Transverse colon (tissue), 4 donors: ENCODE measurements at regions not wholly inside any gene's neighbourhood (a gene's known extent, or its start where the extent isn't known, plus 50 kb on each side); places are given as distances from the start of the nearest gene placed in this dataset.

ENCODE experiments used
- DNase-seq: peaks from one replicate; pipeline ENCODE4 v3.0.0-alpha.2; 2019
- H3K27ac ChIP-seq, 4 donors: fragments of 200-600 bp; sonication (generic); 2 replicates each; pipeline ENCODE4 v1.5.1; 2016 to 2018; ENCODE audit warnings: inconsistent platforms in 4 of 4
- H3K27me3 ChIP-seq: fragments of 200-600 bp; sonication (generic); 2 replicates; pipeline ENCODE4 v1.5.1; 2017; ENCODE audit warnings: inconsistent platforms
- H3K36me3 ChIP-seq, 4 donors: fragments of 200-600 bp; sonication (generic); 2 replicates each; pipeline ENCODE4 v1.5.1; 2017 to 2019; ENCODE audit warnings: inconsistent platforms in 4 of 4
- H3K4me1 ChIP-seq, 4 donors: fragments of 200-600 bp; sonication (generic); 2 replicates each; pipeline ENCODE4 v1.5.1; 2017 to 2020; ENCODE audit warnings: inconsistent platforms in 4 of 4
- H3K4me3 ChIP-seq, 4 donors: fragments of 200-600 bp; sonication (generic); 1 replicate in 1 of 4; 2 replicates in 3 of 4; pipeline versions ENCODE4 v1.5.1 to v1.6.1; 2017 to 2019; ENCODE audit warnings: inconsistent platforms in 4 of 4
- H3K9me3 ChIP-seq, 2 donors: fragments of 200-600 bp; sonication (generic); 2 replicates each; pipeline ENCODE4 v1.5.1; 2017 to 2019; ENCODE audit warnings: inconsistent platforms in 2 of 2
- EP300 ChIP-seq: sonication (generic); formaldehyde crosslinking; IDR thresholded peaks from one replicate; pipeline ENCODE4 v1.6.1; 2017; ENCODE audit warnings: antibody characterized with exemption, low read depth
- POLR2A ChIP-seq: fragments of 450-650 bp; IDR thresholded peaks from one replicate; pipeline ENCODE4 v1.6.1; 2016; ENCODE audit warnings: antibody characterized with exemption, mild to moderate bottlenecking, moderate library complexity
- POLR2AphosphoS5 ChIP-seq, 3 donors: sonication (generic); formaldehyde crosslinking; IDR thresholded peaks; one replicate each; pipeline ENCODE4 v1.6.1; 2016; ENCODE audit warnings: antibody characterized with exemption in 3 of 3
- WGBS, 2 donors: methylation state at CpG; one replicate each; pipeline ENCODE4 v1.1.5; 2018; ENCODE audit warnings: low coverage in 1 of 2; 5-methylcytosine and 5-hydroxymethylcytosine counted together
- in situ Hi-C, 4 donors: fragments of 200-750 bp; cut with MboI; loops; one replicate each; pipeline versions ENCODE4 v1.15.0 to v1.15.1; 2017; ENCODE audit warnings: low sequenced_read_pairs in 3 of 4, low pct_ligation_motif_present in 1 of 4, low pct_unique_long_range_greater_than_20kb in 1 of 4
- intact Hi-C: fragments of 100-400 bp; cut with DNase I; formaldehyde crosslinking; loops from one replicate; pipeline ENCODE4 v1.15.1; 2023; ENCODE audit warnings: low total_unique reads
- TF ChIP-seq, protein P1 (sequence below), 5 experiments: fragments of 200-600 bp in 3 of 5; fragments of 450-650 bp in 2 of 5; sonication (generic) in 3 of 5; IDR thresholded peaks; 1 replicate in 2 of 5; 2 replicates in 3 of 5; pipeline ENCODE4 v1.5.1; 2016 to 2017; ENCODE audit warnings: antibody characterized with exemption in 5 of 5, inconsistent platforms in 3 of 5, mild to moderate bottlenecking in 2 of 5, moderate library complexity in 1 of 5

DNA sequence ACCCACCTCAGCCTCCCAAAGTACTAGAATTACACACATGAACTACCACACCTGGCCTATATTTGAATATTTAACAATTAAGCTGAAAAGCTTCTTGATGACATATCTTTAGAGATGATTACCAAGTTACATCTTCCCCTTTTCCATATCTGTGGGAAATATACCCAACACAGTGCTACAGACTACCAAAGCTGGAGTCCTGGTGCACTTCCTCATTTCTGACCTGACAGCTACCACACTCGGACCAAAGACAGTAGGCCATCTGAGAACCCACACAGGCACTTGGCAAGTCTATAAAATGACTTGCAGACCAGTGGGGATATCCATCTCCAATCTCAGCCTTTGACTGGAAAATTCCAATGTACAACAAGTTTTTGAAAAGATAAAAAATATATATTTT is 270.4 kb upstream of the KLF14 start:
- in situ Hi-C loops: loop anchor here in 1 of 4 donors (10.0 kb wide), 1 partner anchor 100 kb away; no protein-coding TSS in a partner anchor
- intact Hi-C loops: no loop called here
- Histone ChIP-seq H3K4me3 (no peak overlapping the region), H3K27ac (no peak overlapping the region), H3K27me3 (no peaks in the 10 kb centered on the region), H3K4me1 (peaks cover 16 to 72% (median 44%) of the 10 kb centered on the region in 4 donors), H3K36me3 (no peaks in the 10 kb centered on the region), H3K9me3 (peaks cover 0 to 4% of the 10 kb centered on the region in 2 donors)
- 0% methylated on average over 1 of the region's 1 CpG; no CpG with 5 or more reads in 1 of the 2 donors for WGBS, 2 donors
- DNase-seq: no peak
- no peak for TF ChIP-seq POLR2AphosphoS5 (IDR thresholded peaks at IDR 0.05)
- no peak for TF ChIP-seq EP300
- TF ChIP-seq, protein P1, sequence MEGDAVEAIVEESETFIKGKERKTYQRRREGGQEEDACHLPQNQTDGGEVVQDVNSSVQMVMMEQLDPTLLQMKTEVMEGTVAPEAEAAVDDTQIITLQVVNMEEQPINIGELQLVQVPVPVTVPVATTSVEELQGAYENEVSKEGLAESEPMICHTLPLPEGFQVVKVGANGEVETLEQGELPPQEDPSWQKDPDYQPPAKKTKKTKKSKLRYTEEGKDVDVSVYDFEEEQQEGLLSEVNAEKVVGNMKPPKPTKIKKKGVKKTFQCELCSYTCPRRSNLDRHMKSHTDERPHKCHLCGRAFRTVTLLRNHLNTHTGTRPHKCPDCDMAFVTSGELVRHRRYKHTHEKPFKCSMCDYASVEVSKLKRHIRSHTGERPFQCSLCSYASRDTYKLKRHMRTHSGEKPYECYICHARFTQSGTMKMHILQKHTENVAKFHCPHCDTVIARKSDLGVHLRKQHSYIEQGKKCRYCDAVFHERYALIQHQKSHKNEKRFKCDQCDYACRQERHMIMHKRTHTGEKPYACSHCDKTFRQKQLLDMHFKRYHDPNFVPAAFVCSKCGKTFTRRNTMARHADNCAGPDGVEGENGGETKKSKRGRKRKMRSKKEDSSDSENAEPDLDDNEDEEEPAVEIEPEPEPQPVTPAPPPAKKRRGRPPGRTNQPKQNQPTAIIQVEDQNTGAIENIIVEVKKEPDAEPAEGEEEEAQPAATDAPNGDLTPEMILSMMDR (IDR thresholded peaks at IDR 0.05): no peak
- TF ChIP-seq POLR2A: no peak

- TF ChIP-seq EP300: no peak
- peak in 2 of 3 donors; percentile 38 to 66 for TF ChIP-seq POLR2AphosphoS5 (IDR thresholded peaks at IDR 0.05)
- TF ChIP-seq, protein P1 (IDR thresholded peaks at IDR 0.05): peak; percentile 39 to 82 (median 60)
- no peak for TF ChIP-seq POLR2A
- Histone ChIP-seq H3K27me3 (no peaks in the 10 kb centered on the region), H3K4me1 (peaks cover 33 to 83% (median 47%) of the 10 kb centered on the region in 4 donors), H3K9me3 (peaks cover 0 to 2% of the 10 kb centered on the region in 2 donors), H3K27ac (peak overlapping the region; percentile 76 to 84 (median 82)), H3K4me3 (no peak overlapping the region), H3K36me3 (no peaks in the 10 kb centered on the region)
- peak; percentile 82 for DNase-seq
- in situ Hi-C loops: loop anchor here in 1 of 4 donors (10.0 kb wide), 1 partner anchor 103 kb away; no protein-coding TSS in a partner anchor
- intact Hi-C loops: loop anchor here (5.0 kb wide), 1 partner anchor 110 kb away; no protein-coding TSS in a partner anchor
- WGBS, 2 donors: 18 to 19% methylated on average over 11 to 19 of the region's 19 CpGs
Observed at GRCh38 chr7:131007439-131008330, 273.7 kb upstream of the KLF14 start.

DNA sequence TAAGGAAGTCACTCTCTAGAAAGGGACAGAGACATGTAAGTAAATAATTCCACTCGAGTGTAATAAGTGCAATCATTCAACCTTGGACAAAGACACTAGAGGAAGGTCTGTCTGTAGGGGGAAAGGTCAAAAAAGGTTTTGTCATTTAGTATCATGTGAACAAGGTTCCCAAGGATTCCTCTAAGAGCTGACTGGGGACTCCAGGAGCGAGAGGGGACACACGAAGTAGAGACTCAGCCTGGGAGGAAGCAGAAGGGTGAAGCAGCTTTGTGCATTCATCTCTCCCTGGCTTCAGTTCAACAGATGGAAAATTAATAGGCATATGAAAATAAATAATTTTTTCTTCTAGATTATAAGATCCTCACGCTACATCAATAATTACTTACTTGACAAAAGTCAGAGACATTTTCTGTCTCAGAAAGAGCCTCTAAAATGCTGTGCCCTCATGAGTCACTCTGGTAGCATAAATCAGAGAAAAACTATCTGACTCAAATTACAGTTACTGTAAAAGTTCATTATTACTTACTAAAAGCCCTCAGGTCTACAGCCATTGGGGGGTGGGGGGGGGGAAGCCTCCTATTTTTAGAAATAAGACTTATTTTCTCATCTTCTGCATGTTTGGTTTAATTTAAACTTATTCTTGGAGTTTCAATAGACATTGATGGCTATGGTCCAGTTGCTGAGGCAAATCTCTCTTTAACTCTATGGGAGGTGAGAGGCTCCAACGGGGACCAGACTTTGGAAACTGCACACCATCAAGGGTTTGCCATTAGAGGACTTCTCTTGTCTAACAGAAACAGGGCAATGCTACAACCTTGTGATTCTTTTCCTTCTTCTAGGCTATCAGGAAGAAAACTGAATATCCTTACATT is 275.1 kb upstream of the KLF14 start:
- peaks cover 37 to 88% (median 57%) of the 10 kb centered on the region in 4 donors for H3K4me1 ChIP-seq
- TF ChIP-seq POLR2AphosphoS5 (IDR thresholded peaks at IDR 0.05) (no peak), EP300 (no peak), POLR2A (no peak)
- TF ChIP-seq, protein P1 (IDR thresholded peaks at IDR 0.05): no peak
- no peaks in the 10 kb centered on the region for H3K27me3 ChIP-seq
- H3K27ac ChIP-seq: peak overlapping the region; percentile 36 to 84 (median 82)
- no peak for DNase-seq
- no peaks in the 10 kb centered on the region for H3K36me3 ChIP-seq
- no peak overlapping the region for H3K4me3 ChIP-seq
- no peaks in the 10 kb centered on the region for H3K9me3 ChIP-seq
- 43 to 52% methylated on average over 5 of the region's 5 CpGs for WGBS, 2 donors
- intact Hi-C loops: loop anchor here (5.0 kb wide), 1 partner anchor 112 kb away; no protein-coding TSS in a partner anchor
- in situ Hi-C loops: loop anchor here in 1 of 4 donors (10.0 kb wide), 1 partner anchor 104 kb away; no protein-coding TSS in a partner anchor
